Fibroblast of skin of right biceps (primary cell): ENCODE measurements at regions not wholly inside any gene's neighbourhood (a gene's known extent, or its start where the extent isn't known, plus 50 kb on each side); places are given as distances from the start of the nearest gene placed in this dataset.

Experiments used
- DNase-seq: peaks from one replicate; pipeline ENCODE4 v3.0.0-alpha.2; 2013

DNA sequence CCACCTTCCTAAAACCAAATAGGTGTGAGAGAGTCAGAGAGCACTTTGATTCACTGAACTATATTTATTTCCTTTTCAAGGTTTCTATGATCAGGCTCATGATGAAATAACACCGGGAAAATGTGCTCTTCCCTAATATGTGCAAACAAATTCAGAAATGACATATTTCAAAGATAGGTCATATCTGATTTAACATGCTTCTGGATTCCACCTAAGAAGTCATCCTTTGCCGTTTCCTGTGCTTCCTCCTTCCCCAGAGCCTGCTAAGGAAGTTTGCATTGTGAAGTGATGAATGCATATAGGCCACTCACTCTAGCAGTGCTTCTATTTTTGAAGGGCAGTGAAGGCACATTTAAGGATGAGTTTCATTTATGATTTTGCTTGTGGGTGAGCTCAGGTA lies 327.6 kb downstream of the TDRD15 start:
- peak; percentile 55 for DNase-seq

DNA sequence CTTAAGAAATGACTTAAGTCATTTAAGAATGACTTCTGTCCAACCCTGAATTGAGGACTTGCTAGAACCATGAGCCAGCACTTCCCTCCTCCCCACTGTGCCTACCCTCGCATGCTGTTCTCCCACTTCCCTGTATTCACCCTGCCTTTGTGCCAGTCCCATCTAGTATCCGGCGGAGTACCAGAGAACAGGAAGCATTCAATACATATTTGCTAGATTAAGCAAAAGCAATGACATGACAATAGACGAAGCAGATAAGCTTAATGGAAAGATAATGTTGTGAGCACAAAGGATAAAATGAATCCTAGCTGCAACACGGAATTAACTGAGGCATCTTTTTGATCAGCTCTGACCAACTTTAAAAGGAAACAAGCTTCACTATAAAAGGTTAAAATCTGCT lies 328.5 kb downstream of the TDRD15 start:
- DNase-seq = no peak

DNA sequence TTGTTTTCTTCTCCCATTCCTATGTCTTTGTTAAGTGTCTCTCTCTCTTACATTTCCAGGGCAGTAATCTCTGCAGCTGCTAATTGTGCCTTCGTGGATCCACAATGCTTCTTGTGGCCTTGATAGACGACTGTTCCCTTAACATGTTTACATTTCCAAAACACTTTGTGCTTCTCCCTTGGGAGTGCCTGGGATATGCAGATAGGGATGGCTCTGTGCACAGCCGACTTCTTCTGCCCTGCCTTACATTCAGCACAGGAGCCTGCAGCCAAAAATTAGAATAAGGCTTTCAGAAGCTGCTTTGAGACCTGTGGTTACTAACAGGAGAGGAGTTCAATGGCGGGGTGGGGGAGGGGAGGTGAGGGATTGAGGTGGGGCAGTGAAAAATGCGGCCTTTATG lies 328.9 kb downstream of the TDRD15 start:
- DNase-seq = no peak

DNA sequence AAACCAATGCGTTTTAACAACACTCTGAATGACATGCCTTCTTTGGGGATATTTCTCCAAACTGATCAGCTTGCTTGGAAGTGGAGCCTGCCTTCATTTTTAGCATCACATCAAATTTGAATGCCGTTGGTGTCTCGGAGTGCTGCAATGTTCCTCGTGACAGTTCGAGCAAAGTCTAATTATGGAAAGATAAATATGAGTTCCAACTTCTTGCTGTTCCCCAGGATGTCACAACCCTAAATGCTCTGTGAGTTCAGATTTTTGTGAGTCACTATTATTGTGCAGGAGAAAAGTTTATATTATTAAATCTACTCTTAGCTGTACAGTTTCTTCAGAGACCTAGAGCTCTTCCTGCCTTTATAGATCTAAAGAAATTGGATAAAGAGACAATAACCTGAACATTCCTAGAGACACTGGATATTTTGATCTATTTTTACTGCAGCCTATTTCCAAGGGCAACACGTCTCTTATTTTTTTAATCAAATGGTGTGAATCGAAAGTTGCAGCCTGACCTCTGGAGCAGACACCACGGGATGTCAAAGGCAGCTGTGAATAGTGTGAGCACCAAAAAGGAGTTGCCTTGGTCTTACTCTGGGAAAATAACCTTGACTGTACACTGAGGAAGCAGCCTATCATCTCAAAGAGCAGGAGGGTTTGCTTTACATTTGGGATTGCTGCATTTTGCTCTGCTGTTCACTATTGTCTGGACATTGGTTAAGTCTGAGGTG lies 330.1 kb downstream of the TDRD15 start:
- DNase-seq = no peak

DNA sequence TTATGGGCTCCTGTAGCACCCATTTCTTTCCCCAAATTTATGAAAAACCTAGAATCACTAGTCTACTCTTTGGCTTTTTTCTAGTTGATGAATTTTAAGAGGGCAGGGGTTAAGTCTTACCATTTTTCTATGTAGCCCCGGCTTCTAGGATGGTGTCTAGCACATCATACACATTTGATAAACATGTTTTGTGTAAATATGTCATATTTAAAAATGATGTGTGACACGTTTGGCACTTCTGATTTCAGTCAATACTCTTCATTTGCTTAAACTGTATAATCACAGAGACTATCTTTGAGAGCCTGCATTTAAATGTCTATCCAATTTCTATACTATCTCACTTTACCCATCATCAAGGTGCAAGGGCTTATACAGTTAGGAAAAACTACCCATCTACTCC lies 331.1 kb downstream of the TDRD15 start:
- DNase-seq = no peak

DNA sequence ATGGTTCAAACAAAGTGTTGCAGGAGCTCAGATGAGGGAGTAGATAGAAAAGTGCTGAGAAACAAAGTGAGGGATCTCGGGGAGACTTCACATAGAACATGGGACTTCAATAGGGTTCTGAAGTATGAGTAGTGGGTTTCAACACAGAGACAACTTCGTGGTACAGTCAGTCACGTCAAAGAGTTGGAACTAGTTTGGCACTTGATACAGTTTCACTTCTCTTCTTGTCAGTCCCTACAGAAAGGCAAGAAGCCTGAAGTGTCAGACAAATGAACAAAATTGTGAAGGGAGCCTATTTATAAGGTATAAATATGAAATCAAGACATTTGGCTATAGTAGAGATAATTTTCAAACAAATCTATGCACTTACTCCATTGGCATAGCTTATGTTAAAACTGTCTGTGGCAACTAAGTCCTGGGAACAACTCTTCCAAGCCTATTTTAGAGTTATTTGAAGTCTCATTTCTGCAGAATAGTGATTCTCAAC lies 338.0 kb downstream of the TDRD15 start:
- DNase-seq = no peak

DNA sequence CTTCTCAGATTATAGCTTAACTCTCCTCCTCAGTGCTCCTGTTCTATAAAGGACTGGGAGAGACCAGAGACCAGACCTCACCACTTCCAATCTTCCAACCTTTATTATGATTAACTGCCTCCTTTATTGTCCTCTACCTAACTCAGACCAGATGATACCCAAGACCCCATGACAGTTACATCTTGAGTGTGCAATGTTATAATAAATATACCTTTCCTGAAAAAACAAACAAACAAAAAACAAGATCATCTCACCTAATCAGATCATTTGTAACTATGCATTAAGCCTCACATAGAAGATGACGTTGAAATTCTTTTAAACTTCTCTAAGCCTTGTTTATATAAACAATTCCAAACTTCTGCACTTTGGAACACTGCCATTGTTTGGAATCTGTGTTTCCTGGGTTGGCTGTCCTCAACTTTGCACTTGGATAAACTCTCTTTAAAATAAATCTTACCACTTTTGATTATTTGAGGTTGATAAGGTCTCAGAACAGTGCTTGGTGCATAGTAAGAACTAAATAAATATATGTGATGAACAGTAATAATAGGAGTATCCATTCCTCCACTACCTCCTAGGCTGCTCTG lies 342.7 kb downstream of the TDRD15 start:
- no peak for DNase-seq

DNA sequence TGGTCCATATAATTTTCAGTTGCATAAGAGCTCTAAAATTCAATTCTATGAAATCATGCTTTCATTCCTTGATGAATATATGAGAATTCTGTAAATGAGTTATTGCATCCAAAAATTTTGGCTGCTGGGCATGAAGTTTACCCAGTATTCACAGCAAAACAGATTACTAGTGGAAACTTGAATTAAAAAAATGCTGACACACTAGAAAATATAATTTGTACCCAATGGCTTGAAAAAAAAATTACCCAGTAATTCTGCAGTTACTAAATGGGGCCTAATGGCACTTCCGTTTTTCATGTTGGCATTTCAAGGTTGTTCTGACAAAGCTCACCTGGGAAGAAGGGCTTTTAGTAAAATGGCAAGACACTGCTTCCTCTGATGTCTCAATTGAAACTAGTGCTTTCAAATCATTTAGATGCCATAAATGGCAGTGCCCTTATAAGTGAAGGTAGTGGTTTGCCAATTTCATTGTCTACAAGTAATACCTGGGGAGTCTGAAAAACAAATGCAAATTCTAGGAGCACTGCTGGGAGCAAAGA lies 343.6 kb downstream of the TDRD15 start:
- DNase-seq = no peak

DNA sequence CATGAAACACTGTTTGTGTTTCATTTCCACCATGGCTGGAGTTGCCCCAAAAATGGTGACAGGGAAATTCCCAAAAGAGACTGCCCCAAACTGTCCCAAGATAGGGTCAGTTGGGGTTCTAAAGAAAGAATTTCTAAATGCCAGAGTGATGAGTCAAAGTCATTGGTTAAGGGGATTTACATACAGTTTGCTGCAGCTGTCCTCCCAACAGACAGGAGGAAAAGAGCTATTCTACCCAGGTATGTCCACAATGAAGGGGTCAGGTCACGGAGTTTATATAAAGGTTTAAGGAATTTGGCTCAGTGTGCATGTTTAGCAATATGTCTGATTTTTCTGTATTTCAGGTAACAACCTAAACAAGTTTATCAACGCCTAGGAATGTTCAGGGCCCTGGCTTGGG lies 344.1 kb downstream of the TDRD15 start:
- peak; percentile 1 for DNase-seq

DNA sequence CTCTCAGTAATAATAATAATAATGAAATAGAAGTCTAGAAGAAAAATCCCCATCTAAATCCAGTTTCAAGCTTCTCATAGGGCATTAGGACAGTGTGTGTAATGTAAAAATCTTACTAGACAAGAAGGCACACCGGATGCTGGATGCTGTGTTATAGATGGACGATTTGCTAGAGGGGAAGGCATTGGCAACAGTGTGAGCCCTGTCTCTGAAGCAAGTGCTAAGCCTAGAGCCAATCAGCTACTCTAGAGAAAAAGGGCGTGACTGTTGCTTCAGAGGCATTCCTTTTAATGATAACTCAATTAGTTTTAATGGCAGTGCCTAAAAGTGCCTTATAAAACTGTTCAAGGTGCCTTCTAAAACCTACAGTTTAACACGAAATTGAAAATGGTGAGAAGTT lies 344.9 kb downstream of the TDRD15 start:
- no peak for DNase-seq

DNA sequence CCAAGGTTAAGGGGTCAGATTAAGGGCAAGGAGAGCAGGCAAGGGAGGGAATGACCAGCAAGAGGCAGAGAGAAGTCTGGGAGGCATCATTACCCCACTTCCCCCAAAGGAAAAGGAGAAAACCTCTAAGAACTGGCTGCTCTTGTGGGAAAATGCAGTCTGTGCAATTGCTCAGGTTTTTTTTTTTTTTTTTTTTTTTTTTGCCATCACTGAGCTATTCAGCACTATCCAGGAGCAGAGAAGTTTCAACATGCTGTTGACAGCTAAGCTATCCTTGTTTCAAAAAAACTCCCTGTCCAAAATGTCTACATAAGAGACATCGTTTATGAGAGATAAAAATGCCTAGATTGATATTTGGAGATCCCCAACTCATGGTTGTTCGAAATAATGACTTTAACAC lies 345.4 kb downstream of the TDRD15 start:
- DNase-seq = no peak

DNA sequence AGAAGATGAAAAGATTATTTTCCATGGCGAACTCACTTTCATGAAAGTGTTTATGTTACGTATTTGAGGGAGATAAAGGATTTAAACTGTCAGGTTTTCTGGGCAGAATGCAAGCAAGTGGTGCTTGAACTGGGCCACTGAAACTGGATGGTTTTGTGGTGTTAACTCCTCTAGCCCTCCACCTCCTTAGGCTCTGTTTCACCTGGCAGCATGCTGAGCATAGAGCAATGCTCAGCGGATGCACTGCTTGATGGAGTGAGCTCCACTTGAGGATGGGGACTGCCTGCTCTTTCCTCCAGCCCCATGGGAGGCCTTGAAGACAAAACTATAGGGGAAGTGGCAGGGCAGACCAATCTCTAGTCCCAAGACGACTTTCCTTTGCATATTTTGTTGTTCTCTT lies 345.8 kb downstream of the TDRD15 start:
- no peak for DNase-seq

DNA sequence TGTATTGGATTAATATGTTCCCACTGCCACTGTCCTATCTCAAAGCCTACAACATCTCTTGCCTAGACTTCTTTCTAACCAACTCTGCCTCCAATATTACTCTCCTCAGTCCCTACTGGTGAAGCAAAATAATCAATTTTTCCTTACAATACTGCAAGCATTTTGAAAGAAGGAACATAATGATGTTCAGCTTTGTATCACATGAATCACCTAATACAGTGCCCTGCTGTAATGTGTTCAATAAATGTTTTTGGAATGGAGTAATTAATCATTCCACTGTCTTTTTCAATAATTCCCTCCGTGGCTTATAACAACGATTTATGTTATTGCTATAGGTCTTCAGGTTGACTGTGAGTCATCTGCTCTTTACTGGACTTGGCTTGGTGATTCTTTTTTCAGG lies 356.4 kb downstream of the TDRD15 start:
- DNase-seq = no peak

DNA sequence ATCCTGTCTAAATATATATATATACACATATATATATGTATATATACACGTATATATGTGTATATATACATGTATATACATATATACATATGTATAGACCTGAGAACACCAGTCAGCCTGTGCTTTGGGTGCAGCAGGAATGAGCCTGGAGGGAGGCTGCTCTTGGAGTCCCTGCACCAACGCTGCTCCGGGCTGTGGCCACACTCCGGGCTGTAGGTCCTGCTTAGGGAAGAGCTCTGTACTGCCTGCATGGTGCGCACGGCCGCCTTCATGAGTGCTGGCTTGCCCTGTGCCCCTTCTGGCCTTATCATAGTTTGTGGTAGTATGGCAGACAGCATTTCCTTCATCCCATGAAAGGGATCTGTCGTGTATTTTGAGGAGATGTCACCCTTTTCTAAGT lies 360.9 kb downstream of the TDRD15 start:
- no peak for DNase-seq

DNA sequence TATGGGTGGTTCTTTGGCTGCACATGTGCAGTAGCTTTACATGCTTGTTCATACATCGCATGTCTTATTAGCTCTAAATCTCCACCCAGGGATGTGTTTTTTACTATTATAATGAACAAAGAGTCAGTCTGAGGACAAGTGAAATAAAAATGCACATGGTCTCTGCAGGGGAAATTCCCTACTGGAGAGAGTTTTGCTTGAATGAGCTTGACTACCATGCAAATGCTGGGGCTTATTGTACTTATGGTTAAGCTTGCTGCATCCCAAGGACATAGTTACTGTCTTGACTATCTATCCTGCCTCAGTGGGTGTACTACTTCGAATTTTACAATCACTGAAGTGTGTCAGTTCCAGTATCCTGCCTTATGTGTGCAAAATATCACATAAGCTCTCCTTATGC lies 362.7 kb downstream of the TDRD15 start:
- DNase-seq = no peak

DNA sequence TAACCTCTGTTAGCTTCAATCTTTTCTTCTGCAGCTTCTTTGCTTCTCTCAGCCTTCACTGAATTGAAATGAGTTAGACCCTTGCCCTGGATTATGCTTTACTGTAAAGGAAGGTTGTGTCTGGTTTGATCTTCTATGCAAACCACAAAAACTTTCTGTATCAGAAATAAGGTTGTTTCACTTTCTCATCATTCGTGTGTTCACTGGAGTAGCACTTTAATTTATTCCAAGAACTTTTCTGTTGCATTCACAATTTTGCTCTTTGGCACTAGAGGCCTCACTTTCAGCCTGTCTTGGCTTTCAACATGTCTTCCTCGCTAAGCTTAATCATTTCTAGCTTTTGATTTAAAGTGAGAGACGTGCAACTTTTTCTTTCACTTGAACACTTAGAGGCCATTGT lies 365.3 kb downstream of the TDRD15 start:
- no peak for DNase-seq

DNA sequence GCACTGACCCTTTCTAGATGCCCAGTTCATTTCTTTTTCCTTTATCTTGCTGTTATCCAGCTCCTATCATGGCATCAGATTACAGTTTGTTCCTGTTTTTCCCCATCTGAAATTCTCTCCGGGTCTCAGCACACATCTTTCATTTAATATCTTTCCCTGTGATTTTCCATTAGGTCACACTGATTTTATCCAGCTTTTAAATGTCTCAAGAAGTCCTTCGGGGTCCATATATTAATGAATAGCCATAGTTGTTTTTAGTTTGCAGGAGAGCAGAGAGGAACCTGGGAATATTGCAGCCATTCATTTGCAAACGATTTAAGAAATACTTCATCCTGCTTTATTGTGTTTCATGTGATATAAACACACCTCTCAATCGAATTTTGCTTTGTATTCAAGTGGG lies 374.2 kb downstream of the TDRD15 start:
- no peak for DNase-seq

DNA sequence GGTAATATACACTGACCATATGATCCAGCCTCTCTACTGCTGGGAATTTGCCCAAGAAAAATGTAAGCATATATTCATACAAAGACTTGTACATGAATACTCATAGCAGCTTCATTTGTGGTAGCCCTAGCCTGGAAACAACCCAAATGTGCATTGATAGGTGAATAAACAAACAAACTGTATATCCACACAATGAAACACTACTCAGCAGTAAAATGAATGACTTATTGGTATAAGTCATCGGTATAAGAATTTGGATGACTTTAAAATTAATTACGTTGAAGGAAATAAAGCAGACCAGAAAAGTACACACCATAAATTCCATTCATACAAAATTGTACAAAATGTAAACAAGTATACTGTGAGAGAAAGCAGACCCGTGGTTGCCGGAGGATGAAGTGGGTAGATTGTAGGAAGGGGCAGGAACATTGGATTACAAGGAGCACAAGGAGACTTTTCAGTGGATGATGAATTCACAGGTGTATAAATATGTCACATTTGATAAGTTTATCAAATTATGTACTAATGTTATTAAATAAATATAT lies 376.7 kb downstream of the TDRD15 start:
- no peak for DNase-seq

DNA sequence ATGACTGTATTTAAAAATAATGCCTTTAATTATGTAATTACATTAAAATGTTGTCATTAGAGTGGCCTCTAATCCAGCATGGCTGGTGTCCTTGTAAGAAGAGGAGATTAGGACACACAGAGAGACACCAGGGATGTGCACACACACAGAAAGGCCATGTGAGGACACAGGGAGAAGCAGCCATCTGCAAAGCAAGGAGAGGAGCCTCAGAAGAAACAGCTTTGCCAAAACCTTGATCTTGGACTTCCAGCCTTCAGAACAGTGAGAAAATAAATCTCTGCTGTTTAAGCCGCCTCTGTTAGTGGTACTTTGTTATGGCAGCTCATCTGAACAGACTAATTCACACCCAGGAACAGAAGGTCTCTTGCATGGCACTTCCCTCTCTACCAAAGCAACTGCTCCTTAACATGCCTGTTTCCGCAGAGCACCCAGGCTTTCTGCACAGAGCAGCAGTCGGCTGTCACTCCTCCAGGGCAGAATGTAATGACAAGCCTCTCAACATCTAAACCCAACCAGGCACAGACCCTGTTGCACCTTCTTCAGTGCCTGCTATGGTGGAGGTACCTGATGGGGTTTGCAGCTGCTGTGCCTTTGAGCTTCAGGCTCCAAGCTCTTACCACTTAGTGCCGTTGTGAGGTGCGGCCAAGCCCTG lies 377.7 kb downstream of the TDRD15 start:
- DNase-seq = no peak

DNA sequence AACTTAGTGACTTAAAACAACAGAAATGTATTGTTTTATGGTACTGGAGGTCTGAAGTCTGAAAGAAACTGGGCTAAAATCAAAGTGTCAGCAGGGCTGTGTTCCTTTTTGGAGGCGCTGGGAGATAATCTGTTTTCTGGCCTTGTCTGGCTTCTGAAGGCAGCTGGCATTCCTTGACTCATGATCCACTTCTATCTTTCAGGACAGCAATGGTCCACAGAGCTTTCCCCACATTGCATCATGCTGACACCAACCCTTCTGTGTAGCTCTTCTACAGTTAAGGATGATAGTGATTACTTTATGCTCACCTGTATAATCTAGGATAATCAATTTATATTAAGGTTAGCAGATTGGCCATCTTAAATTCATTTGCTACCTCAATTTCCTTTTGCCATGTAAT lies 392.1 kb downstream of the TDRD15 start:
- peak; percentile 10 for DNase-seq

DNA sequence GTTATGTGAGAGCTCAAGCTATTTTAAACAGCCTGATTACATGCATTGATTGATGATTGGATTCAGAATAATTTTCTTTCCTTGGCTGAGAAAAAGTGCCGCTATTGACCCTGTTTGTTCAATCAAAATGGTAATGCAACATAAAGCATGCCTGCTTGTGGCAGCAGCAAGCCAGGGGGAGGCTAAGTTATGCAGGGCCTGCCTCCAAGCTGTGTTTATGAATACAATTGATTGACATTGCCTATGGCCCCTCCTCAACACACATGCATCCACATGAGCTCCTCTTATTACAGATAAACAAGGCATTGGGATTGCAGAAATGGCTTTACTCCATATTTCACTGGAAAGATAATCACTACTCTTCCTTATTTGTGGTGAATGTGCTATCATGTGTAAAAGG lies 395.6 kb downstream of the TDRD15 start:
- DNase-seq = no peak

DNA sequence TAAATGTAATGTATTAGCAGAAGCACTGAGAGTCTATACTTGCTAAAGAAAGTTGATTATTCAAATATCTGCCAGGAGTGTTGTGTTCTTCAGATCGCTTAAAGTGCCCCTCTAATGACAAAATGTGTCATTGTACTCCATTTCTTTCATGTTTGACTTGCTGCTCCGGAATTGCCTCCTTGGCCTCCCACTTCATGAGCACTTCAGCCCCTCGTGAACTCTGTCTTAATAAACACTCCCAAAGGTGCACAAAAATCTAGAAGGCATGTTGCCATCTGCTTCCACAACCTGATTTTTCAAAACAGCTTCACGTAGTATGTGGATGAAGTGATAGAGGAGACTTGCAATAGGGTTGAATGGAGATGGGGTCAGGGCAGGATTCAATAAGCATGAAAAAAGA lies 396.1 kb downstream of the TDRD15 start:
- no peak for DNase-seq

DNA sequence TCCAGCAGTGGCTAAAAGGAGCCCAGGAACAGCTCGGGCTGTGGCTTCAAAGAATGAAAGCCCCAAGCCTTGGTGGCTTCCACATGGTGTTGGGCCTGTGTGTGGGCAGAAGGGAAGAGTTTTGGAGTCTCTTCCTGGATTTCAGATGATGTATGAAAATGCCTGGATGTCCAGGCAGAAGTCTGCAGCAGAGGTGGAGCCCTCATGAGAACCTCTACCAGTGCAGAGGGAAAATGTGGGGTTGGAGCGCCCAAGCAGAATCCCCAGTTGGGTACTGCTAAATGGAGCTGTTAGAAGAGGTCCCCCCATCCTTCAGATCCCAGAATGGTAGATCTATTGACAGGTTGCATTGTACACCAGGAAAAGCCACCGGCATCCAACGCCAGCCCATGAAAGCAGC lies 412.1 kb downstream of the TDRD15 start:
- DNase-seq = no peak

DNA sequence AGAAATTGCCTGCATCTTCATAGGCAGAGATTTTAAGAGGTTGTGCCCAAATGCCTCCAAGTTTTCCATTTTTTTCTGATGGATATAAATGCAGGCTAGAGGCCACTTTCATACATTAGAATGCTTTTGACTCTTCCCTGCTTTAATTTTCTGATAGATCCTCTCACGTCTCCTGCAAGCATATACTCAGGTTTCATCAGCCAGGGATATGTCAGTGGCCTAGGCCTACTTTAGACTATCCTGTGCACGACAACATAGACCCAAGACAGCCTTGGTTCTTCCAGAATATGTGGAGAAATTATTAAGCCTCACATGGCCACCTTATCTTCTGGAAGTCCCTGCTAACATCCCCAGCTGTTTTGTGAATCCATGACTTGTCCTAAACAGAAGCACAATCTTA lies 415.9 kb downstream of the TDRD15 start:
- no peak for DNase-seq
